HG03097 (cell line): ENCODE measurements at regions not wholly inside any gene's neighbourhood (a gene's known extent, or its start where the extent isn't known, plus 50 kb on each side); places are given as distances from the start of the nearest gene placed in this dataset.

Experiments
- ATAC-seq: cut with Tn5 transposase; IDR thresholded peaks from one replicate; pipeline ENCODE4 v1.9.1; 2021; ENCODE audit not compliant: unreplicated experiment, low FRiP score

- ATAC-seq: no peak
These were observed 714.5 kb downstream of the EFNA5 start for GRCh38 chr5:106956187-106956586.

GRCh38 chr5:106940986-106941385 lies 729.8 kb downstream of the EFNA5 start:
- no peak for ATAC-seq

GRCh38 chr5:106940301-106940846 lies 730.4 kb downstream of the EFNA5 start:
- ATAC-seq: no peak

GRCh38 chr5:106923409-106923808 lies 747.3 kb downstream of the EFNA5 start:
- ATAC-seq: no peak

GRCh38 chr5:106921567-106921966 lies 749.2 kb downstream of the EFNA5 start:
- no peak for ATAC-seq

GRCh38 chr5:106910486-106910885 lies 760.3 kb downstream of the EFNA5 start:
- ATAC-seq: no peak

GRCh38 chr5:106909716-106910115 lies 761.0 kb downstream of the EFNA5 start:
- ATAC-seq: no peak

GRCh38 chr5:106907979-106908378 lies 762.8 kb downstream of the EFNA5 start:
- ATAC-seq: no peak

GRCh38 chr5:106906199-106906598 lies 764.5 kb downstream of the EFNA5 start:
- no peak for ATAC-seq

GRCh38 chr5:106894964-106895363 lies 775.8 kb downstream of the EFNA5 start:
- no peak for ATAC-seq

GRCh38 chr5:106882035-106882434 lies 788.7 kb downstream of the EFNA5 start:
- ATAC-seq: no peak

GRCh38 chr5:106880656-106881055 lies 790.1 kb downstream of the EFNA5 start:
- no peak for ATAC-seq

GRCh38 chr5:106877881-106878280 lies 792.9 kb downstream of the EFNA5 start:
- no peak for ATAC-seq

- no peak for ATAC-seq
These were observed 794.0 kb downstream of the EFNA5 start for GRCh38 chr5:106876665-106877194.

- ATAC-seq: no peak
These were observed 794.5 kb downstream of the EFNA5 start for GRCh38 chr5:106876298-106876622.

GRCh38 chr5:106875591-106876297 lies 795.0 kb downstream of the EFNA5 start:
- ATAC-seq: no peak

GRCh38 chr5:106874974-106875373 lies 795.8 kb downstream of the EFNA5 start:
- no peak for ATAC-seq

- no peak for ATAC-seq
These were observed 796.2 kb downstream of the EFNA5 start for GRCh38 chr5:106874531-106874930.

GRCh38 chr5:106873568-106873967 lies 797.2 kb downstream of the EFNA5 start:
- no peak for ATAC-seq

GRCh38 chr5:106865279-106865678 lies 805.5 kb downstream of the EFNA5 start:
- ATAC-seq: no peak

GRCh38 chr5:106862450-106863193 lies 808.1 kb downstream of the EFNA5 start:
- no peak for ATAC-seq
